Right lobe of liver (tissue), 4 donors: ENCODE measurements at regions not wholly inside any gene's neighbourhood (a gene's known extent, or its start where the extent isn't known, plus 50 kb on each side); places are given as distances from the start of the nearest gene placed in this dataset.

Experiments used
- POLR2A ChIP-seq: fragments of 450-650 bp; IDR thresholded peaks from one replicate; pipeline ENCODE4 v1.6.1; 2017; ENCODE audit warnings: antibody characterized with exemption, mild to moderate bottlenecking
- TF ChIP-seq, protein P1 (sequence below), 4 donors: fragments of 200-600 bp in 3 of 4; fragments of 450-650 bp in 1 of 4; IDR thresholded peaks; one replicate each; pipeline versions ENCODE4 v1.5.1 to v1.8.0; 2016 to 2022; ENCODE audit warnings: antibody characterized with exemption in 4 of 4, mild to moderate bottlenecking in 2 of 4
- donor health status: DM: no; HTN: no; CAD: no.
- donor health status: DM: no; HTN: no; CAD: no.
- donor health status: DM: no; HTN: yes; CAD: no.

- TF ChIP-seq, protein P1, sequence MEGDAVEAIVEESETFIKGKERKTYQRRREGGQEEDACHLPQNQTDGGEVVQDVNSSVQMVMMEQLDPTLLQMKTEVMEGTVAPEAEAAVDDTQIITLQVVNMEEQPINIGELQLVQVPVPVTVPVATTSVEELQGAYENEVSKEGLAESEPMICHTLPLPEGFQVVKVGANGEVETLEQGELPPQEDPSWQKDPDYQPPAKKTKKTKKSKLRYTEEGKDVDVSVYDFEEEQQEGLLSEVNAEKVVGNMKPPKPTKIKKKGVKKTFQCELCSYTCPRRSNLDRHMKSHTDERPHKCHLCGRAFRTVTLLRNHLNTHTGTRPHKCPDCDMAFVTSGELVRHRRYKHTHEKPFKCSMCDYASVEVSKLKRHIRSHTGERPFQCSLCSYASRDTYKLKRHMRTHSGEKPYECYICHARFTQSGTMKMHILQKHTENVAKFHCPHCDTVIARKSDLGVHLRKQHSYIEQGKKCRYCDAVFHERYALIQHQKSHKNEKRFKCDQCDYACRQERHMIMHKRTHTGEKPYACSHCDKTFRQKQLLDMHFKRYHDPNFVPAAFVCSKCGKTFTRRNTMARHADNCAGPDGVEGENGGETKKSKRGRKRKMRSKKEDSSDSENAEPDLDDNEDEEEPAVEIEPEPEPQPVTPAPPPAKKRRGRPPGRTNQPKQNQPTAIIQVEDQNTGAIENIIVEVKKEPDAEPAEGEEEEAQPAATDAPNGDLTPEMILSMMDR (IDR thresholded peaks at IDR 0.05), result no peak
- no peak for TF ChIP-seq POLR2A
These were observed 183.9 kb upstream of the CNOT2 start for GRCh38 chr12:70059373-70059772.
